H9 (cell line): ENCODE measurements at regions not wholly inside any gene's neighbourhood (a gene's known extent, or its start where the extent isn't known, plus 50 kb on each side); places are given as distances from the start of the nearest gene placed in this dataset.

Experiments used
- DNase-seq: peaks from one replicate; pipeline ENCODE4 v3.0.0-alpha.2; 2017
- H2AFZ ChIP-seq: one replicate; pipeline ENCODE4 v1.6.1; 2013; ENCODE audit warnings: mild to moderate bottlenecking, low read length, control low read depth, moderate library complexity
- H2AK5ac ChIP-seq: 2 replicates; pipeline ENCODE4 v1.6.1; 2013; ENCODE audit warnings: low read length, control low read depth, mixed read lengths; ENCODE audit not compliant: insufficient read length
- H2BK120ac ChIP-seq: one replicate; pipeline ENCODE4 v1.6.1; 2013; ENCODE audit warnings: low read depth, mild to moderate bottlenecking, low read length, control low read depth, inconsistent platforms; ENCODE audit not compliant: poor library complexity, severe bottlenecking
- H2BK12ac ChIP-seq: 2 replicates; pipeline ENCODE4 v1.6.1; 2013; ENCODE audit warnings: low read length, control low read depth, mixed read lengths, low read depth; ENCODE audit not compliant: insufficient read length
- H2BK15ac ChIP-seq: 2 replicates; pipeline ENCODE4 v1.6.1; 2013; ENCODE audit warnings: low read depth, low read length, control low read depth
- H2BK20ac ChIP-seq: one replicate; pipeline ENCODE4 v1.6.1; 2013; ENCODE audit warnings: low read depth, mild to moderate bottlenecking, low read length, control low read depth, inconsistent platforms; ENCODE audit not compliant: poor library complexity, severe bottlenecking
- H2BK5ac ChIP-seq: 2 replicates; pipeline ENCODE4 v1.6.1; 2013; ENCODE audit warnings: low read length, control low read depth, mixed read lengths; ENCODE audit not compliant: insufficient read length
- H3K14ac ChIP-seq: 2 replicates; pipeline ENCODE4 v1.6.1; 2013; ENCODE audit warnings: low read length, control low read depth; ENCODE audit not compliant: insufficient read depth
- H3K18ac ChIP-seq: 2 replicates; pipeline ENCODE4 v1.6.1; 2013; ENCODE audit warnings: low read depth, mild to moderate bottlenecking, mixed read lengths, low read length, control low read depth; ENCODE audit not compliant: insufficient read length
- H3K23ac ChIP-seq: 2 replicates; pipeline ENCODE4 v1.6.1; 2013; ENCODE audit warnings: low read length, control low read depth, mixed read lengths, low read depth; ENCODE audit not compliant: insufficient read length
- H3K23me2 ChIP-seq: 2 replicates; pipeline ENCODE4 v1.6.1; 2013; ENCODE audit warnings: low read depth, mild to moderate bottlenecking, mixed read lengths, low read length, control low read depth; ENCODE audit not compliant: insufficient read length, poor library complexity, severe bottlenecking
- H3K27ac ChIP-seq: 2 replicates; pipeline ENCODE4 v1.5.1; 2013; ENCODE audit warnings: low read length, control low read depth, mixed read lengths, low read depth; ENCODE audit not compliant: insufficient read length
- H3K27me3 ChIP-seq: 2 replicates; pipeline ENCODE4 v1.6.1; 2013; ENCODE audit warnings: low read length, control low read depth, inconsistent platforms; ENCODE audit not compliant: insufficient read depth
- H3K4ac ChIP-seq: 2 replicates; pipeline ENCODE4 v1.6.1; 2013; ENCODE audit warnings: low read depth, mild to moderate bottlenecking, control low read depth, inconsistent platforms, low read length, moderate library complexity
- H3K4me1 ChIP-seq: 2 replicates; pipeline ENCODE4 v1.6.1; 2013; ENCODE audit warnings: low read length, control low read depth, inconsistent platforms; ENCODE audit not compliant: insufficient read depth
- H3K4me2 ChIP-seq: 2 replicates; pipeline ENCODE4 v1.6.1; 2013; ENCODE audit warnings: low read length, control low read depth, mixed read lengths; ENCODE audit not compliant: insufficient read length, insufficient read depth
- H3K56ac ChIP-seq: 2 replicates; pipeline ENCODE4 v1.6.1; 2013; ENCODE audit warnings: low read depth, mild to moderate bottlenecking, mixed read lengths, low read length, control low read depth; ENCODE audit not compliant: insufficient read length
- H3K79me1 ChIP-seq: 2 replicates; pipeline ENCODE4 v1.6.1; 2013; ENCODE audit warnings: low read depth, mild to moderate bottlenecking, moderate library complexity, low read length, control low read depth, inconsistent platforms; ENCODE audit not compliant: insufficient read depth, poor library complexity, severe bottlenecking
- H3K79me2 ChIP-seq: 2 replicates; pipeline ENCODE4 v1.6.1; 2013; ENCODE audit warnings: low read length, control low read depth, inconsistent platforms; ENCODE audit not compliant: insufficient read depth
- H3K9ac ChIP-seq: 2 replicates; pipeline ENCODE4 v1.6.1; 2013; ENCODE audit warnings: low read length, control low read depth, mixed read lengths; ENCODE audit not compliant: insufficient read length; ENCODE audit errors: extremely low read depth
- H3K9me3 ChIP-seq: one replicate; pipeline ENCODE4 v1.6.1; 2013; ENCODE audit warnings: low read depth, low read length, inconsistent platforms; ENCODE audit not compliant: control insufficient read depth
- H3T11ph ChIP-seq: one replicate; pipeline ENCODE4 v1.6.1; 2013; ENCODE audit warnings: mild to moderate bottlenecking, low read length, control low read depth, inconsistent platforms
- H4K20me1 ChIP-seq: one replicate; pipeline ENCODE4 v1.6.1; 2013; ENCODE audit not compliant: control insufficient read depth, insufficient read length, insufficient read depth
- H4K5ac ChIP-seq: 2 replicates; pipeline ENCODE4 v1.6.1; 2013; ENCODE audit warnings: low read depth, mild to moderate bottlenecking, mixed read lengths, low read length, control low read depth; ENCODE audit not compliant: insufficient read length
- H4K8ac ChIP-seq: replicated peaks from 2 replicates; pipeline ENCODE4 v1.6.1; 2013; ENCODE audit warnings: low read length, control low read depth, mixed read lengths, low read depth; ENCODE audit not compliant: insufficient read length
- H4K91ac ChIP-seq: 2 replicates; pipeline ENCODE4 v1.6.1; 2013; ENCODE audit warnings: low read depth, mild to moderate bottlenecking, moderate library complexity, mixed read lengths, low read length, control low read depth; ENCODE audit not compliant: insufficient read length
- H3K27ac Mint-ChIP-seq, 3 experiments: 2 replicates in 2 of 3; 3 replicates in 1 of 3; pipeline ENCODE4 v1.8.0; 2020 to 2021; ENCODE audit warnings: mixed read lengths in 3 of 3, mild to moderate bottlenecking in 1 of 3, moderate library complexity in 1 of 3
- H3K27me3 Mint-ChIP-seq: 2 replicates; pipeline ENCODE4 v1.8.0; 2021; ENCODE audit warnings: low read depth, mild to moderate bottlenecking, moderate library complexity, mixed read lengths
- H3K36me3 Mint-ChIP-seq, 3 experiments: 2 replicates in 2 of 3; 3 replicates in 1 of 3; pipeline ENCODE4 v1.8.0; 2020 to 2021; ENCODE audit warnings: low read depth in 3 of 3, mixed read lengths in 3 of 3; ENCODE audit not compliant: insufficient read depth in 1 of 3
- H3K4me1 Mint-ChIP-seq, 2 experiments: 2 replicates each; pipeline ENCODE4 v1.8.0; 2020; ENCODE audit warnings: mixed read lengths in 2 of 2
- H3K4me3 Mint-ChIP-seq, 2 experiments: 2 replicates in 1 of 2; 3 replicates in 1 of 2; pipeline ENCODE4 v1.8.0; 2020 to 2021; ENCODE audit warnings: mild to moderate bottlenecking in 2 of 2, mixed read lengths in 2 of 2, moderate library complexity in 1 of 2
- H3K9me3 Mint-ChIP-seq, 2 experiments: 2 replicates in 1 of 2; 3 replicates in 1 of 2; pipeline ENCODE4 v1.8.0; 2020; ENCODE audit warnings: mild to moderate bottlenecking in 2 of 2, mixed read lengths in 2 of 2, moderate library complexity in 1 of 2
- CTCF ChIP-seq: fragments of 200-600 bp; sonication (generic); conservative IDR thresholded peaks from 3 replicates; pipeline ENCODE4 v1.8.0; 2021; ENCODE audit warnings: antibody characterized with exemption, mild to moderate bottlenecking
- WGBS: extraction: QIAGEN DNeasy Blood & Tissue Kit; methylation state at CpG from one replicate; pipeline ENCODE4 v1.1.7; 2013; ENCODE audit warnings: missing lambda C conversion rate, low lambda C conversion rate, mixed read lengths; ENCODE audit not compliant: insufficient read length; ENCODE audit errors: extremely low coverage; 5-methylcytosine and 5-hydroxymethylcytosine counted together

DNA sequence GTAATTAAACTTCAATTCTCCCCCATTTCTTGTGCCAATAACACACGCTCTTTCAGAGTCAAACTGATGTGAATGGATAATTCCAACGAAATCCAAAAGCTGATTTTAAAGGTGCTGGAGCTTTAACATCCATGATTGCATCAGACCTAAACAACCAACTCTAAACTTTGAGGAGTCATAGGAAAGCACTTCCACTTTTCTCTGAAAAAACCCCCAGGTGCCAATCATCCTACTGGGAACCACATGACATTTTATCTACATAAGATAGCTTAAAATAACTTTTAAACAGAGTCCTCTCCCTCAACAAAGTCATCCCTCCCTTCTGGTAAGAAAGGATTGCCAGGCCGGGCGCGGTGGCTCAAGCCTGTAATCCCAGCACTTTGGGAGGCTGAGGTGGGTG, 167.7 kb upstream of the PDE10A start:
- no peak overlapping the region for H3K4ac ChIP-seq
- no peak overlapping the region for H4K8ac ChIP-seq
- no peaks in the 10 kb centered on the region for H3K36me3 Mint-ChIP-seq
- H3T11ph ChIP-seq, result no peak overlapping the region
- H2BK12ac ChIP-seq, result no peak overlapping the region
- H3K27ac Mint-ChIP-seq, result no peak overlapping the region
- no peak overlapping the region for H3K4me3 Mint-ChIP-seq
- H3K79me2 ChIP-seq, result no peaks in the 10 kb centered on the region
- no peak overlapping the region for H3K27ac ChIP-seq
- H3K9ac ChIP-seq, result no peak overlapping the region
- no peaks in the 10 kb centered on the region for H3K79me1 ChIP-seq
- no peak overlapping the region for H2AFZ ChIP-seq
- no peak overlapping the region for H3K4me2 ChIP-seq
- no peak overlapping the region for H2AK5ac ChIP-seq
- peaks cover 18% of the 10 kb centered on the region for H3K27me3 Mint-ChIP-seq
- no peaks in the 10 kb centered on the region for H3K23me2 ChIP-seq
- H4K5ac ChIP-seq, result no peak overlapping the region
- H3K18ac ChIP-seq, result no peak overlapping the region
- no peaks in the 10 kb centered on the region for H3K9me3 Mint-ChIP-seq
- no peaks in the 10 kb centered on the region for H3K9me3 ChIP-seq
- no peak overlapping the region for H3K14ac ChIP-seq
- no peak for DNase-seq
- H3K4me1 ChIP-seq, result no peaks in the 10 kb centered on the region
- no peak overlapping the region for H2BK5ac ChIP-seq
- no peak overlapping the region for H4K91ac ChIP-seq
- H2BK20ac ChIP-seq, result no peak overlapping the region
- TF ChIP-seq CTCF, result no peak
- no peak overlapping the region for H3K23ac ChIP-seq
- no peak overlapping the region for H3K56ac ChIP-seq
- WGBS, result no CpG with 5 or more reads among the region's 5 CpGs
- H3K27me3 ChIP-seq, result no peaks in the 10 kb centered on the region
- peaks cover 10 to 15% of the 10 kb centered on the region in 2 experiments for H3K4me1 Mint-ChIP-seq
- H4K20me1 ChIP-seq, result no peaks in the 10 kb centered on the region
- H2BK15ac ChIP-seq, result no peak overlapping the region
- no peak overlapping the region for H2BK120ac ChIP-seq
